ENCODE measurements at regions not wholly inside any gene's neighbourhood (a gene's known extent, or its start where the extent isn't known, plus 50 kb on each side); places are given as distances from the start of the nearest gene placed in this dataset.

GRCh38 chr9:96071815-96072124, 196.3 kb downstream of the ERCC6L2 start:
- TF ChIP-seq CTCF (IDR thresholded peaks at IDR 0.05) (no peak), POLR2AphosphoS5 (IDR thresholded peaks at IDR 0.05) (no peak)
